ENCODE measurements at regions not wholly inside any gene's neighbourhood (a gene's known extent, or its start where the extent isn't known, plus 50 kb on each side); places are given as distances from the start of the nearest gene placed in this dataset.

- TF ChIP-seq CTCF (IDR thresholded peaks at IDR 0.05) (no peak), POLR2A (IDR thresholded peaks at IDR 0.05) (no peak)
These were observed 174.0 kb upstream of the PRICKLE2 start for GRCh38 chr3:64399205-64399800.
